Muscle of arm (tissue), 1 donor: ENCODE measurements at regions not wholly inside any gene's neighbourhood (a gene's known extent, or its start where the extent isn't known, plus 50 kb on each side); places are given as distances from the start of the nearest gene placed in this dataset.

Experiments used
- DNase-seq: peaks from one replicate; pipeline ENCODE4 v3.0.0-alpha.2; 2013

- DNase-seq = peak; percentile 27
Measured at GRCh38 chr5:68534131-68534940, 318.8 kb downstream of the PIK3R1 start.

GRCh38 chr5:68534956-68535520 lies 319.5 kb downstream of the PIK3R1 start:
- DNase-seq = no peak

- no peak for DNase-seq
Measured at GRCh38 chr5:68538814-68539420, 323.4 kb downstream of the PIK3R1 start.

GRCh38 chr5:68540798-68541590 lies 325.4 kb downstream of the PIK3R1 start:
- no peak for DNase-seq

- DNase-seq = no peak
Measured at GRCh38 chr5:68542207-68542606, 326.7 kb downstream of the PIK3R1 start.

GRCh38 chr5:68543212-68543611 lies 327.7 kb downstream of the PIK3R1 start:
- DNase-seq = no peak

GRCh38 chr5:68544091-68544647 lies 328.6 kb downstream of the PIK3R1 start:
- no peak for DNase-seq

- DNase-seq = no peak
Measured at GRCh38 chr5:68544648-68545552, 329.3 kb downstream of the PIK3R1 start.

GRCh38 chr5:68545636-68546295 lies 330.2 kb downstream of the PIK3R1 start:
- no peak for DNase-seq

- no peak for DNase-seq
Measured at GRCh38 chr5:68547056-68547455, 331.5 kb downstream of the PIK3R1 start.

- no peak for DNase-seq
Measured at GRCh38 chr5:68547622-68548021, 332.1 kb downstream of the PIK3R1 start.

- no peak for DNase-seq
Measured at GRCh38 chr5:68548959-68549676, 333.6 kb downstream of the PIK3R1 start.

GRCh38 chr5:68550015-68550414 lies 334.5 kb downstream of the PIK3R1 start:
- DNase-seq = no peak

GRCh38 chr5:68551436-68551835 lies 335.9 kb downstream of the PIK3R1 start:
- DNase-seq = no peak

- no peak for DNase-seq
Measured at GRCh38 chr5:68554571-68555279, 339.2 kb downstream of the PIK3R1 start.

- DNase-seq = no peak
Measured at GRCh38 chr5:68555907-68556681, 340.5 kb downstream of the PIK3R1 start.

- no peak for DNase-seq
Measured at GRCh38 chr5:68557162-68557936, 341.8 kb downstream of the PIK3R1 start.
